Peyer's patch (tissue), 4 donors: ENCODE measurements at regions not wholly inside any gene's neighbourhood (a gene's known extent, or its start where the extent isn't known, plus 50 kb on each side); places are given as distances from the start of the nearest gene placed in this dataset.

ENCODE experiments used
- POLR2A ChIP-seq, 2 donors: fragments of 450-650 bp; IDR thresholded peaks; one replicate each; pipeline ENCODE4 v1.5.1; 2017; ENCODE audit warnings: antibody characterized with exemption in 2 of 2, mild to moderate bottlenecking in 2 of 2, moderate library complexity in 2 of 2
- TF ChIP-seq, protein P1 (sequence below), 6 experiments: fragments of 450-650 bp in 4 of 6; fragments of 200-600 bp in 2 of 6; sonication (generic) in 1 of 6; IDR thresholded peaks; one replicate each; pipeline ENCODE4 v1.5.1; 2017 to 2019; ENCODE audit warnings: antibody characterized with exemption in 6 of 6, mild to moderate bottlenecking in 3 of 6, moderate library complexity in 1 of 6

DNA sequence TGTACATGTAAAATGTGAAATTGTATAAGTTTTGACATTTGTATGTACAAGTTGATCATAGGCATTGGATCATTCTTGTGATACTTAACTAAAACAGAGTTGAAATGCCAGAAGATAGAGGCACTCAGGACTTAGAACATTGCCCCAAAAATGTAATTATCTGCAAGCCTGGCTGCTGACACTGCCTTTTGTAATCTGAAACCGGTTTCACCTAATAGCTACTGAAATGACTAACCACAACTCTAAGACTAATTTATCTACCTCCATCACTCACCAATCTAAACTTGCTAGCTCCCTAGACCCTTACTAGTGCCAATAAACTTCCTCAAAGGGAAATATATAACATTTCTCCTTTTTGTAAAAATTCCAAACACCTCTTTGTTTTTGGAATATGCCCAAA is 2596.2 kb downstream of the PCDH9 start:
- TF ChIP-seq POLR2A (IDR thresholded peaks at IDR 0.05): no peak
- TF ChIP-seq, protein P1, sequence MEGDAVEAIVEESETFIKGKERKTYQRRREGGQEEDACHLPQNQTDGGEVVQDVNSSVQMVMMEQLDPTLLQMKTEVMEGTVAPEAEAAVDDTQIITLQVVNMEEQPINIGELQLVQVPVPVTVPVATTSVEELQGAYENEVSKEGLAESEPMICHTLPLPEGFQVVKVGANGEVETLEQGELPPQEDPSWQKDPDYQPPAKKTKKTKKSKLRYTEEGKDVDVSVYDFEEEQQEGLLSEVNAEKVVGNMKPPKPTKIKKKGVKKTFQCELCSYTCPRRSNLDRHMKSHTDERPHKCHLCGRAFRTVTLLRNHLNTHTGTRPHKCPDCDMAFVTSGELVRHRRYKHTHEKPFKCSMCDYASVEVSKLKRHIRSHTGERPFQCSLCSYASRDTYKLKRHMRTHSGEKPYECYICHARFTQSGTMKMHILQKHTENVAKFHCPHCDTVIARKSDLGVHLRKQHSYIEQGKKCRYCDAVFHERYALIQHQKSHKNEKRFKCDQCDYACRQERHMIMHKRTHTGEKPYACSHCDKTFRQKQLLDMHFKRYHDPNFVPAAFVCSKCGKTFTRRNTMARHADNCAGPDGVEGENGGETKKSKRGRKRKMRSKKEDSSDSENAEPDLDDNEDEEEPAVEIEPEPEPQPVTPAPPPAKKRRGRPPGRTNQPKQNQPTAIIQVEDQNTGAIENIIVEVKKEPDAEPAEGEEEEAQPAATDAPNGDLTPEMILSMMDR (IDR thresholded peaks at IDR 0.05): no peak
